Upper lobe of right lung (tissue), 1 donor: ENCODE measurements at regions not wholly inside any gene's neighbourhood (a gene's known extent, or its start where the extent isn't known, plus 50 kb on each side); places are given as distances from the start of the nearest gene placed in this dataset.

Experiments
- ATAC-seq: fragments of 200-7000 bp; cut with Tn5 transposase; one replicate; pipeline ENCODE4 v1.9.1; 2020; ENCODE audit warnings: mild to moderate bottlenecking, moderate library complexity
- DNase-seq: peaks from one replicate; pipeline ENCODE4 v3.0.0-alpha.2; 2020
- H3K27ac ChIP-seq: fragments of 200-600 bp; one replicate; pipeline ENCODE4 v1.8.0; 2022
- H3K27me3 ChIP-seq: fragments of 200-600 bp; one replicate; pipeline ENCODE4 v1.8.0; 2022; ENCODE audit warnings: mild to moderate bottlenecking
- H3K36me3 ChIP-seq: fragments of 200-600 bp; one replicate; pipeline ENCODE4 v1.8.0; 2022
- H3K4me1 ChIP-seq: fragments of 200-600 bp; one replicate; pipeline ENCODE4 v1.8.0; 2022
- H3K4me3 ChIP-seq: fragments of 200-600 bp; one replicate; pipeline ENCODE4 v1.8.0; 2022; ENCODE audit warnings: mild to moderate bottlenecking
- H3K9me3 ChIP-seq: fragments of 200-600 bp; one replicate; pipeline ENCODE4 v1.8.0; 2022
- intact Hi-C: fragments of 100-400 bp; cut with DNase I; formaldehyde crosslinking; loops from one replicate; pipeline ENCODE4 v1.11.0; 2022
- TF ChIP-seq, protein P1 (sequence below): fragments of 200-600 bp; IDR thresholded peaks from one replicate; pipeline ENCODE4 v1.8.0; 2022; ENCODE audit warnings: antibody characterized with exemption
- donor health status: DM: no; HTN: yes; CAD: no; lungs with severe emphysema.

DNA sequence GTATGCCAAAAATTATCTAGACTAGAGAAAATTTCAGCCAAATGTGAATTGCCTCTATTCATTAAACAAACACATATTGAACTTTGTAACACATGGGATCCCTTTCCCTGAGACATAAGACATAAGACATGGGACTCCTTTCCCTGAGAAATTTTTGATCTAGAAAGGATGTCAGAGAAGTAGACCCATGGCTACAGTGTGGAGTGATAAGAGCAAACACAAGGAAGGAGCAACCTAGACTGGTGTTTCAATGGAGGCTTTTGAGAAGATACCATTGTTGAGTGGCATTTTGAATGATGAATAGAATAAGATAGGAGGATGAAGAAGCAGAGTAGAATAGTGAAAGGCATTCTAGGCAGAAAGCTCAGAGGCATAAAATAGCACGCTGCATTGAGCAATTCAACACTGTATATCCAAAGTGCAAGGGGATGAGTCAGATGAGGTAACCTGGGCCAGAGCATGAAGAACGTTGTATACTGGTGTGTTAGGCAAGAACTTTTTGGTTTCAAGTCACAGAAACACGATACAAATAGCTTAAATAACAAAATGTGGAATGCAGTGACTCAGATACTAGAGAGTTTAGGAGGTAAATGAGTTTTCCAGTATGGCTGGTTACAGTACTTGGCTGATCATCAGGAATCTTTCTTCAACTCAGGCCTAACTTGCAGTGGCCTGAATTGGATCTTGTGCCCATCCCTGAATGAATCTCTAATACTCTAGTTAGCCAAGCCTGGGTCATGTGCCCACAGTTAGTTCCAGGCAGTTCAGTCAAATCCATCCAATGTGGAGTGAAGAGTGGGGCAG lies 129.8 kb upstream of the TANK start:
- Histone ChIP-seq H3K9me3 (no peaks in the 10 kb centered on the region), H3K27ac (peak overlapping the region; percentile 5), H3K27me3 (no peaks in the 10 kb centered on the region), H3K4me1 (no peaks in the 10 kb centered on the region), H3K36me3 (no peaks in the 10 kb centered on the region), H3K4me3 (no peak overlapping the region)
- no peak for DNase-seq
- intact Hi-C loops: no loop called here
- TF ChIP-seq, protein P1, sequence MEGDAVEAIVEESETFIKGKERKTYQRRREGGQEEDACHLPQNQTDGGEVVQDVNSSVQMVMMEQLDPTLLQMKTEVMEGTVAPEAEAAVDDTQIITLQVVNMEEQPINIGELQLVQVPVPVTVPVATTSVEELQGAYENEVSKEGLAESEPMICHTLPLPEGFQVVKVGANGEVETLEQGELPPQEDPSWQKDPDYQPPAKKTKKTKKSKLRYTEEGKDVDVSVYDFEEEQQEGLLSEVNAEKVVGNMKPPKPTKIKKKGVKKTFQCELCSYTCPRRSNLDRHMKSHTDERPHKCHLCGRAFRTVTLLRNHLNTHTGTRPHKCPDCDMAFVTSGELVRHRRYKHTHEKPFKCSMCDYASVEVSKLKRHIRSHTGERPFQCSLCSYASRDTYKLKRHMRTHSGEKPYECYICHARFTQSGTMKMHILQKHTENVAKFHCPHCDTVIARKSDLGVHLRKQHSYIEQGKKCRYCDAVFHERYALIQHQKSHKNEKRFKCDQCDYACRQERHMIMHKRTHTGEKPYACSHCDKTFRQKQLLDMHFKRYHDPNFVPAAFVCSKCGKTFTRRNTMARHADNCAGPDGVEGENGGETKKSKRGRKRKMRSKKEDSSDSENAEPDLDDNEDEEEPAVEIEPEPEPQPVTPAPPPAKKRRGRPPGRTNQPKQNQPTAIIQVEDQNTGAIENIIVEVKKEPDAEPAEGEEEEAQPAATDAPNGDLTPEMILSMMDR: no peak
- ATAC-seq: peak; percentile 74

DNA sequence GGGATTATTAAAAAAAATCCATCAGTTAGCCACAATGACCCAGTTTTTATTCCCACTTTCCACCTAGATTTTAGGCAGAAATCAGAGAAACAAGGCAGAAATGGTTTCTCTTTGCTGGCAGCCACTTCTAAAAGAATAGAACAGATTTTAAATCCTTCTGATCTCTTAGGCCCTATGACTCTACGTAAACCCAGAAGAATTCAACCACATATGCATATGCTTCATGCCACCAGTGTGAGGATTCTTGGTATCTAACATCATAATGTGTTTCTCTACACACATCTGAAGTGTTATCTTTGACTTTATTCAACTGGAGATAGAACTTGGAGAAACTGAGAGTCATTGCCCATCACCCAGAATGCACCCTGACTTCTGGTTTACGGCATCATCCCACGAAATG lies 128.7 kb upstream of the TANK start:
- Histone ChIP-seq H3K4me1 (no peaks in the 10 kb centered on the region), H3K27ac (no peak overlapping the region), H3K36me3 (no peaks in the 10 kb centered on the region), H3K9me3 (no peaks in the 10 kb centered on the region), H3K4me3 (no peak overlapping the region), H3K27me3 (no peaks in the 10 kb centered on the region)
- TF ChIP-seq, protein P1: no peak
- intact Hi-C loops: no loop called here
- DNase-seq (no peak), ATAC-seq (no peak)

DNA sequence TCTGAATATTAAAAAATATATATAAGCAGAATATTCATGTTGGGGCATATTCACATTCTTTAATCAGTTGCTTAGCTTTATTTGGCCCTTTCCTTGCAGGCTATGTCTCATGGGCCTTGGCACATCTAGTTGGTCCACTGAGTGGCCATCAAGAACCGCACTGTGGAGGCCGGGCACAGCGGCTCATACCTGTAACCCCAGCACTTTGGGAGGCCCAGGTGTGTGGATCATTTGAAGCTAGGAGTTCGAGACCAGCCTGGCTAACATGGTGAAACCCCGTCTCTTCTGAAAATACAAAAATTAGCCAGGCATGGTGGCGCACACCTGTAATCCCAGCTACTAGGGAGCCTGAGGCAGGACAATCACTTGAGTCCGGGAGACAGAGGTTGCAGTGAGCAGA lies 127.6 kb upstream of the TANK start:
- Histone ChIP-seq H3K27me3 (no peaks in the 10 kb centered on the region), H3K4me1 (no peaks in the 10 kb centered on the region), H3K27ac (no peak overlapping the region), H3K4me3 (no peak overlapping the region), H3K9me3 (no peaks in the 10 kb centered on the region), H3K36me3 (no peaks in the 10 kb centered on the region)
- ATAC-seq (no peak), DNase-seq (no peak)
- TF ChIP-seq, protein P1: no peak
- intact Hi-C loops: no loop called here

DNA sequence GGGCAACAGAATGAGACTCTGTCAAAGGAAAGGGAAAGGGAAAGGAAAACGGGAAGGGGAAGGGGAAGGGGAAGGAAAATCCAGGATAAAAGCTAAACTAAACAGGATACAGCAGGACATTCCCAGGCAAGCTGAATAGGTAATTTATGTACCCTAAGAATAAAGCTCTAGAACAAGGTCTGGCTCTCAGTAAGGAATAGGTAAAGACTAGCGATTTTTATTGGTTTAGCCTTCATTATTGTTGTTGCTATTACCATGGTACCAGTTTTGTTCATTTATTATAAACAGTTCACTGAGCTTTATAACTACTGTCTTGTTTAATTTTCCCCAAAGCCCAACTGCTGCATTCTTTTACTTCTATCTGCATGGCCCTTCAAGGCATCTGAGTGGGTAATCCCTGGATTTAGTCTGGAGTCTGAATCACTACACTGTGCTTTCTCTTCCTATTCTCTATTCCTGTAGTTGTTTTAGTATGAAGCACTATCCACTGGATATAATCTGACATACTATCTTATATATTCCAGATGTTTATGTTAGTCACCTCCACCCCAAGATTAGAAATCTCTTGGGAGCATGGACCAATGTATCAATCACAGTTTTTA lies 127.1 kb upstream of the TANK start:
- TF ChIP-seq, protein P1: no peak
- DNase-seq (no peak), ATAC-seq (no peak)
- Histone ChIP-seq H3K4me3 (no peak overlapping the region), H3K4me1 (no peaks in the 10 kb centered on the region), H3K9me3 (no peaks in the 10 kb centered on the region), H3K36me3 (no peaks in the 10 kb centered on the region), H3K27me3 (no peaks in the 10 kb centered on the region), H3K27ac (no peak overlapping the region)
- intact Hi-C loops: no loop called here

DNA sequence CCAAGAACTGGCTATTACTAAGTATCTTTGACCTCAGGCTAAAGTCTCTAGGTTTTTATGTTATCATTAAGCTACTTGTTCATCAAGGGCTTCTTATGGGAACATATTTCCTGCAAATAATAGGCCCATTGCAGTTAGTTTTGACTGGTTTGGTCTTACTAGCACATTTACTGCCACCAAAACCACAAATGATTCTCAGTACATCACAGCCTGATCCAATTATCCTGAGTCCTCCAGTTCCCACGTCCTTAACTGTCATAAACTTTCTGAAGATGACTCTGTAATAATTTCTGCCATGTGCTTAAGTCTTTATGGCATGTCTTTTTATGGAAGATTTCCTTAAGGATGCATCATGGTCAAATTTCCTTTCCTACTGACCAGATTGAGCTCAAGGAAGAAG lies 123.3 kb upstream of the TANK start:
- Histone ChIP-seq H3K27me3 (no peaks in the 10 kb centered on the region), H3K4me3 (no peak overlapping the region), H3K27ac (no peak overlapping the region), H3K9me3 (no peaks in the 10 kb centered on the region), H3K4me1 (no peaks in the 10 kb centered on the region), H3K36me3 (no peaks in the 10 kb centered on the region)
- TF ChIP-seq, protein P1: no peak
- intact Hi-C loops: no loop called here
- ATAC-seq (no peak), DNase-seq (no peak)
